ENCODE measurements at regions not wholly inside any gene's neighbourhood (a gene's known extent, or its start where the extent isn't known, plus 50 kb on each side); places are given as distances from the start of the nearest gene placed in this dataset.

DNA sequence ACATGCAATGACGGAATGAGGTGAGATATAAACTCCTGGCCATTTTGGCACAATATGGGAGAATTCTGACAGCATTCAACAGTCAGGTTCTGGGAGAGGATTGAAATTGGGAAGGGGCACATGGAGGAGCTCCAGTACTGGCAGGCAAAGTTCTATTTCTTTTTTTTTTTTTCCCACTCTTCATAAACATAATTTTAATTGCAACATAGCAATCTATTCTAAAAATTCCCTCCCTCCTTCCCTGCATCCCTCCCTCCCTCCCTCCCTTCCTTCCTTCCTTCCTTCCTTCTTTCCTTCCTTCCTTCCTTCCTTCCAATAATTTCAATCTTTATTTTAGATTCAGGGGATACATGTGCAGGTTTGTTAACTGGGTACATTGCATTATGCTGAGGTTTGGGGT is 93.2 kb downstream of the PTCSC3 start:
- DNase-seq (ENCODE audit: low read depth, low spot score) = no peak

DNA sequence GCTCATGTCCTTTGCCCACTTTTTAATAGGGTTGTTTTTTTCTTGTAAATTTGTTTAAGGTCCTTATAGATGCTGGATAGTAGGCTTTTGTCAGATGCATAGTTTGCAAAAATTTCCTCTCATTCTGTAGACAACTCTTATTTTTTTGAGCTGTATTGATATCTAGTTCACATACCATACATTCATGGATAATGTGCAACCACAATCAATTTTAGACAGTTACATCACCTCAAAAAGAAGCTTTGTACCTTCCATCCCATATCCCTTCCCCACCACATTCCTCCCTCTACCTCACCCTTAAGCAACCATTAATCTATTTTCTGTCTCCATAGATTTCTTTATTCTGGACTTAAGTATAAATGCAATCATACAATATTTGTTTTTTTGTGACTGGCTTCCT is 98.4 kb downstream of the PTCSC3 start:
- DNase-seq (ENCODE audit: low read depth, low spot score) = no peak
- H3K4me3 ChIP-seq (ENCODE audit: low read length) = no peak overlapping the region

More for the DNA sequence above, 93.2 kb downstream of the PTCSC3 start:
- H3K4me3 ChIP-seq (ENCODE audit: low read length) = no peak overlapping the region

DNA sequence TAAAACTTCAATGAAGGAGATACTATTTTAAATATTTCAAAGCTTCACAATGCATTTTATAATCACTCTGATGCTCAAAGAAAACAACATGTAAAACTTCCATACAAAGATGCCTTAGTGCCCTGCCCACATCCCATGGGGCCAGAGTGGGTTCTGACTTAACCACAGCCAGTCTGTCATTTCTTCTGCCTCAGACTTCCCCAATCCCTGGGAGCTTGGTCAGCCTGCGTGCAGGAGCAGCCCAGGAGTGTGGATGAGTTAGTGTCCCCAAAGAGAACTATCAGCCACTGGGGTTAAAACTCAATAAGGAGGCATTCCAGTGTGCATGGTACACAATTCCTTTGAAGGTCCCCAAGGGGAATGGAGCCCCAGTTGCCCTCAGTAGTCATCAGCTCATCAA is 100.3 kb downstream of the PTCSC3 start:
- no peak for DNase-seq (ENCODE audit: low read depth, low spot score)
- no peak overlapping the region for H3K4me3 ChIP-seq (ENCODE audit: low read length)

DNA sequence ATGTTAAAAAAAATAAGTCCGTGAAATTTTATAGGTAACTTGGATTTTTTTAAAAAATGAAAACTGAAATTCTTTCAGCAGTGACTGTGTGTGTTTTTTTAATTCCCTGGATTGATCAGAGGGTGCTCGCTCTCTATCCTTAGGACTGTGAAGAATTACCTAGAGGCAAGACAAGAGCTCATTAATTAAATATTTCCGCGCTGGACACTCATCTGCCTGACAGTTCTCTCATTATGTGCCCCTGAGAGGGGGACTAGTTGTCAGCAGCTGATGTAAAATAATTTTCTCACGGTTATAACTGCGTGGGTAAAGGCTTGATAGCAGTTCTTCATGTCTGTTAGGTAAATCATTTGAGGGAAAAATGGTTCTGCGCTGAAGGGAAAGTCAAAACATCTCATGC is 101.3 kb downstream of the PTCSC3 start:
- DNase-seq (ENCODE audit: low read depth, low spot score) = no peak
- H3K4me3 ChIP-seq (ENCODE audit: low read length) = no peak overlapping the region

DNA sequence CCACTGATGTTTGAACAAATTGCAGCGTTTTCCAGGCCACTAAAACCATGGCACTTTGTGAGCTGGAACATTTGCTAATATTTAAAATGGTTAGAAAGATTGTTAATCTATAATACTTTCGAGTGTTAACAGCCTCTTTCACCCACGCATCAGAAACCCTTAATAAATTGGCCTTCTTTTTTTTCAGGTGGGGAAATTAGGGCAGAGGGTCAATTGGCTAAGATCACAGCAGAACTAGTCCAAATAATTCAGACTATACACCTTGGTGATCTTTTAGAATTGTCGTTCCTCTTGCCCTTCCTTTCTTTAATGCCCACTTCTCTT is 105.8 kb downstream of the PTCSC3 start:
- no peak overlapping the region for H3K4me3 ChIP-seq (ENCODE audit: low read length)
- DNase-seq (ENCODE audit: low read depth, low spot score) = no peak

DNA sequence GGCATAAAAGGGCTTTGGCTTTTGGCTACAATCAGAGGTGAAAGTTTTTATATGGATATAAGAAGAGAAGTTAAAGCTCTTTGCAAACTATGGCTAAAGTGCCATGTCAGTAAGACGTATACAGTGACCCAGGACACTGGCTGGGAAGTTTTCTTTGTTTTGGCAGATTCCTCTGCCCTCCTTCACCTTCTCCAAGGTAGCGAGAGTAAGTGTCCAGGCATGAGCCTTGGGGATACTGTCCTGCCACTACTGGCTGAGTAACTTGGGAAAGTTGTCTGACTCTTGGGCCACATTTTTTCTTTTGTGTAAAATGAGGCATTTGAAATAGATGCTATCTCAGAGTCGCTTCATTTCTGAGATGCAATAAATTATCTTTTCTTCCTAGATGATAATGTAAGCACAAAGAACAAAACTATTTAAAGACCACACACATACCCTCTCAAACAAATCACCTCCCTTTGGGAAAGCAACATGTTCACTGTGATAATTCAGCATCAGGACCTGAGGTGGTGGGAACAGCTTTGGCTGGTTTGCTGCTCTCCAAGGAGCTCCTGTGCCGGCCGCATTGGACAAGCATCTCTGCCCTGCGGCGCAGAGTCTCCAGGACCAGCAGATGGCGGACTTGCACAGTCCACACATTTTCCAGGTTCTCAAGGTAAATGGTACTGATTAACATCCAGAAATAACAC is 106.3 kb downstream of the PTCSC3 start:
- H3K4me3 ChIP-seq (ENCODE audit: low read length) = no peak overlapping the region

DNA sequence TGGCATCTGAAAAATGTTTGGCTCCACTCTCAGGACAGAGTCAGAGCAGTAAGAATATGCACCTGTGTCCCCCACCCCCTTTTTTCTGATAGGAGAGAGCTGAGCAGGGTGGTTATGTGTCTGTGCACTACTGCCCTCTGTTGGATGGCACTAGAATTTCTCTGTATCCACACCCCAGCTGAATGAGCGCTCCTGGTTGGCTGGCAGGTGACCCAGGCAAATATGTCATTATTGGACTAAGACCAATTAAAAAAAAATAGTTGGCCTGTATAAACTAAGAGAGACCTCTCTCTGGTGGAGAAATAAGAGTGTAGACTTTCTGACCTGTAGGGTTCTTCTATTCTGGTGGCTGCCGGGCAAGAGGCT is 107.0 kb downstream of the PTCSC3 start:
- peak; percentile 44 for DNase-seq (ENCODE audit: low read depth, low spot score)
- no peak overlapping the region for H3K4me3 ChIP-seq (ENCODE audit: low read length)

More for the DNA sequence above, 106.3 kb downstream of the PTCSC3 start:
- DNase-seq (ENCODE audit: low read depth, low spot score) = peak; percentile 35

DNA sequence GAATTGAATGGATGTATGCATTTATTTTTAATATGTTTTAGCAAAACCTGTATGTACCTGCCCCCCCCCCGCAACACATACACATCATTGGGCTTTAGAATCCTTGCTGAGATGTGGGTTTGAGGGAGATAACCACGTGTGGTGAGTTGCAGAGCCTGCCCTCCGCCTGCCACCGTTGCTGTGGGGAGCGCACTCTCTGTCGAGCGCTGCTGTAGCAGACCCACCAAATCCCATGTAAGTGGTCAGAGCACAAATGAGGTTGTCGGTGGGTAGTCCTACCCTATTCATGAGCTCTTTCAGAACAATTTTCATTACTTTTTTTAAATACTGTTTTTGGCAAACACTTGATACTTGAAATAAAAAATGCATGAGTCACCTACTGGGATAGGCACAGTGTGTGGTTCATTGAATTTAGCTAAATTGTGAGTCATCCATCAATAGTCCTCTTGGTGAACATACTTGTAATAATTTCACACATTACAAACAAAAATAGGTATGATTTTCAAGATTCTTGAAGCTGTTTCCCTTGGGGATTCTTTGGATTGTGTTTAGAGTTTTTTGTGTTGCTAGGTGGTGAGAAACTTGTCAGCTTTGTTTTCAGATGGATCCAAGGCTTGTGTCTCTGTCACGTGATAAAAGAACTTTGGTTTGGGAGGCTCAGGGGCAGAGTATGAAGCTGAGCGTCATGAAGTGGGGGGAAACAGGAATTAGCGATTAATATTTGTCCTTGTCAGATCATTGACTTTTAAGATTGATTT is 107.6 kb downstream of the PTCSC3 start:
- DNase-seq (ENCODE audit: low read depth, low spot score) = no peak
- no peak overlapping the region for H3K4me3 ChIP-seq (ENCODE audit: low read length)

DNA sequence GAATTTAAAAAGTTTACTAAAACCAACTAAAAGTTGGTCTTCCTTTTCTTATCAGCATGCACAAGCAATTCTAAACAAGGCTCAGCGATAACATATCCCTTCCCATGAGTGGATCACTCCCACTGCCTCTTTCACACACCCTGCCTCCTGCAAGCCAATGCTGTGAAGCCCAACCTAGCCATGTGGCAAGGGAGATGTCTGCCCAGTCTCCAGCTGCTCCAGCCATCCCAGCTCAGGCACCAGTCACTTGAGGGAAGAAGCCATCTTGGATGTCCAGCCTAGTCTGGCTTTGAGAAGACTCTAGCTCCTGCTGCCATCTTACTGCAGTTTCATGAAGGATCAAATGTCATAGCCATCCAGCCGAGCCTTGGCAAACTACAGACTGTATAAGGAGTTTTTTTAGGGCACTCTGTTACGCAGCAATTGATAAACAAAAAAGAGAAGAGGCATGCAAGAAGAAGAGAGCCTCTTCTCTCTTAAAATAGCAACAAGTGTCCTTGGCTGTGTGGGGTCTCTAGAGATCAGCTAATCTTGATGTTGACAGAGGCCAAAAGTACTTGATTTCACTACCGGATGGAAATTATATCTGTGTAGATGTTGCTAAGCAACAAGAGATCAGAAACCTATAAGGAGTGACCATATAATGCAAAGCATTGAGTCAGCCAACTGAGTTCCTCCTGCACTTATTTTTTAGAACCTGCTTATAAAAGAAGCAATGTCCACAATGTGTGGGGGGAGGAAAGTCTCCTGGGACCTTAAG is 108.9 kb downstream of the PTCSC3 start:
- H3K4me3 ChIP-seq (ENCODE audit: low read length) = no peak overlapping the region
- no peak for DNase-seq (ENCODE audit: low read depth, low spot score)

DNA sequence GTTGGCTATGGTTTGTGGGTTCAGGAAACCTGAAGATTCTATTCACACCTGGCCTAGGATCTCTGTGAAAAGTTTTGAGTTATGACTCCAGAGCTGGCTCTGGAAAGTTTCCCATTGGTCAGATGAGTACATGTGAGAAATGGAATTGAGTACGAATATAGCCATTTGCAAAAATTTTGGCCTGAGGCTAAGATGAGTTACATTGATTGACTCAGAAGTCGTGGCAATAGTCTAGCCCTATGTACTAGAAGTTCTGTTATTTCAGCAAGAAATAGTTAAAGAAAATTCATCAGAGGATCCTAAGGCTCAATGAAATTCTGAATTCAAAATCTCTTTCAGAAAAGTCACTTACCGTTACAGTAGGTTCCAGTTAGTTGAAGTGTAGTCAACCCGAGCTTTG is 109.9 kb downstream of the PTCSC3 start:
- H3K4me3 ChIP-seq (ENCODE audit: low read length) = no peak overlapping the region

DNA sequence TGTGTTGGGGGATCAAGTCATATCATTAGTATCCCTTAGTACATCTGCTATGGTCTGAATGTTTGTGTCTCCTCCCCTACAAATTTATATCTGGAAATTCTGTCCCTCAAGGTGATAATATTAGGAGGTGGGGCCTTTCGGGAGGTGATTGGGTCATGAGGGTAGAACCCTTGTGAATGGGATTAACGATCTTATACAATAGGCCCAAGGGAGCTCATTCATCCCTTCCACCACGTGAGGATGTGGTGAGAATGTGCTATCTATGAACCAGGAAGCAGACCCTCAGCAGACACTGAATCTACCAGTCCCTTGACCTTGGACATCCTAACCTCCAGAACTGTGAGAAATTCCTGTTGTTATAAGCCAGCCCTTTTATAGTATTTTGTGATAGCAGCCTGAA is 110.7 kb downstream of the PTCSC3 start:
- no peak for DNase-seq (ENCODE audit: low read depth, low spot score)
- no peak overlapping the region for H3K4me3 ChIP-seq (ENCODE audit: low read length)

More for the DNA sequence above, 109.9 kb downstream of the PTCSC3 start:
- no peak for DNase-seq (ENCODE audit: low read depth, low spot score)

DNA sequence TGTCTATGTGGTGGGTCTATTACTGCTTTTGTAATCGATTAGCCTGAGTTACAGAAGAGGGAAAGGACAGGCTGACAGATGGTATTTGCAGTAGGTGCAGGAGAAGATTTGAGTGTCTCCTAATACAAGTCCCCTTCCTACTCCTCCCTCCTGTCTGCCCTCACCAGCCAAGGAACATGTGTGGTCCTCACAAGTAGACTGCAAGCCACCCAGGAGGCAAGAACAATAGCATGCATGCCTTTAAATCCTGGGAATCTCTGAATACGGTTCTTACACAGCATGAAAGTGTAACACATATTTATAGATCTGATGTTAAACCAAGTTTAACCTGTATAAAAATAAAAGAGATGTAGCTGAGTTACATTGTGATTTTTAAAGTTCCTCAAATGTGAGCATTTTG is 117.0 kb downstream of the PTCSC3 start:
- no peak for DNase-seq (ENCODE audit: low read depth, low spot score)
- H3K4me3 ChIP-seq (ENCODE audit: low read length) = no peak overlapping the region

DNA sequence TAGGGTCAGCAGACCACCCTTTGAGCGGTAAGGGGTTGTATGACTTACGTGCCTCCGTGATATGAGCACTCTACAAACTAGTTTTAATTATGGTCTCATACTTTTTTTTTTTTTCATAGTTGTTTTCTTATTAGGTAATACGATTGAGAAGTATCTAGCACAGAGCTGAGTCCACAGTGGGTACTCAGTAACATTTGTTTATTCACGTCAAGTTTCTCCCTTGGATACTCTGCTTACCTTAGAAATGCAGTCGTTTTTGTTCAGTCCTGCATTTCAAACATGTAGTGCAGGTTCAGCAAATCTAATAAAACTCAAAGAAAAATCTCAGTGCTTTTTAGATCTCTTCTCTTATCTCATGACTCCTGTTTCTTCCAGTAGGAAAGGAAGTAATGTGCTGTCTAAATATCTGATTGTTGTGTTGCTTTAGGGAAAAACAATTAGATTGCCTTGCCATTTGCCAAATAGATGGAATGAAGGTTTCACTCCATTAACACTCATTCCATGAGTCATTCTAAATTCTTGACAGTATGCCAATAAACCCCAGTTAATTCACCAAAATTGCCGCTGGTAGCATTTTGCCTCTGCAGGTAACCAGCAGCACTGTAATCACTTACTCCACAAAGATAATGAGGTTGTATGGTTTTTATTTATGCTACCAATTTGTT is 118.9 kb downstream of the PTCSC3 start:
- DNase-seq (ENCODE audit: low read depth, low spot score) = no peak
- H3K4me3 ChIP-seq (ENCODE audit: low read length) = no peak overlapping the region

DNA sequence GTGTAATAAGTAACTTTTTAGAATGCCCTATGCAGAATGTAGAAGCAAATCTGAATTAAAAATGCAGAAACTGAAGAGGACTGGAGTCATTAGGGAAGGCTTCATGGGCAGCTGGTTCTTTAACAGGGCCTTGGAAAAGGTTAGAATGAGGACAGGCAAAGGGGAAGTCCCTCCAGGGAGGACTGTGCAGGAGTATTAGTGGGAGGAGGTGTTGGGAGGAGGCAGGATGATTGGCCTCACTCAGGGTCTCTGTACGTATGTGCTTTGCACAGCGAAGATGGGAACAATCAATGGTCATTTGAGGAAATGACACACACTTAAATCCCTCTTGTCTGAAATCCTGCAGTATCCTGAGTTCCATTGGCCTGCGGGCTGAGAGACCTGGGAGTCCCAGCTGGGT is 119.7 kb downstream of the PTCSC3 start:
- H3K4me3 ChIP-seq (ENCODE audit: low read length) = no peak overlapping the region
- DNase-seq (ENCODE audit: low read depth, low spot score) = no peak

DNA sequence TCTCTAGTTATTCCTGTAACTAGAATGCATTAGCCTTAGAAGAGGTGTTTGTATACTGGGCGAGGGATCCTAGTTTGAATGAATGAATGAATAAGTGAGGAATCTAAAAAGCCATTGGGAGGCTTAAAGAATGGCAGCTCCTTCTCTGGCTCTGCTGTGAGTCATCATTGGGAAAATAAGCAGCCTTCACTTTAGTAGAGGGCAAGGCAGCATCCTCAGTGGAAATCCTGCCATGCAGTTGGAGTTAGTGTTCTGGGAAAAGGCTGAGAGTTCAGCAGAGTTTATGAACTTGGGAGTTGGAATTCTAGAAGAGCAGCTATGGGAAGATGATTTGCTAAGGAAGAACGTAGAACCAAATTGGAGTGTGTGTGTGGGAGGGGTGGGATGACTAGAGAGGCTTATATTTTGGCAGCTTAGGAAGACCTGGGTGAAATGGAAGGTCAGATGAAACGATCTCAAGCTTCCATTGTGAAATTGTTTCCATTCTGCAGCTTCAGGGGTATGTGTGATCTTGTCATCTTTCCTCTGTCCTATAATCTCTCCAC is 120.8 kb downstream of the PTCSC3 start:
- H3K4me3 ChIP-seq (ENCODE audit: low read length) = no peak overlapping the region
- no peak for DNase-seq (ENCODE audit: low read depth, low spot score)

DNA sequence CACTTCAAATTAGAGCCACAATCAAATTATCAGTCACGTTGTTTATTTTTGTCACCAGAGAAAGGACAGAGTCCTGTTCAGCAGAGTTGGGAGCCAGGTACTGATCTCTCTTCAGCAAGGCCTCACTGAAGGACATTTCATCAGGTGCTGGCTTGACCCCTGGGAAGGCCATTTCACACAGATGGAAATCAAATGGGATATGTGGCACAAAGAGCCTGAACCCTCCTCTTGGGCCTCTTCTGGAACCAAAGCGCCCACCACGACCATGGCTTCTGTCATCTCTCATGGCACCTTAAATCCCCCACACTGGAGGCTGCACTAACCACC is 121.5 kb downstream of the PTCSC3 start:
- no peak overlapping the region for H3K4me3 ChIP-seq (ENCODE audit: low read length)

DNA sequence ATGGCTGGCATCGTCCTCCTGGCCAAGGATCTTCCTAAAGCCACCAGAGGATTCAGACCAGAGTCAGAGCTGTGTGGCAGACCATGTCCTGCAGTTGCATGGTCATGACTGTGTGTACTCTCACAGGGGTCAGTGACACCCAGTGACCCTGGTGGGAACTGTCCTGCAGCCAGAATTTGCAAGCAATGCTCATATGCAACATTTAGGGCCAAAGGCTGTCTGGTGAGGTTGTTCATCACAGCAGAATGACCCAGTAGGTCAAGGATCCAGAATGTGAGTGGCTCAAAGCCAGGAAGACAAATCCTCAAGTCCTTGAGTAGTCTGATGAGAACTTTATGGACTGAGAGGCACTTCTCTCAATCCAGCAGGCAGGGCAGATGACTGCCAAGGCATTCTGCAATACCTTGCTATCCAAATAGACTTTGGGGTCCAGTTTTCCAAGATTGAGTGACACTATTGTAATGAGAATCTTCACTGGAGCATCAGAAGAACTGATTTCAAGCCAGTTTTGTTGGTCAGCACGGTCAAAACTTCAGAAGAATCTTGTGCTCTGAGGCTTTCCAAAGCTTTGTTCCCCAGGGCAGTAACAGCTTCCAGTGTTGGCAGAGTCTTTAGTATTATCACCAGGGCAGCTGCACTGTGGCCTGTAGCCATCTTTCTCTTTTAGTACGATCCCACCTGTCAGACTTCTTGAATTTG is 122.0 kb downstream of the PTCSC3 start:
- DNase-seq (ENCODE audit: low read depth, low spot score) = no peak
- no peak overlapping the region for H3K4me3 ChIP-seq (ENCODE audit: low read length)

More for the DNA sequence above, 121.5 kb downstream of the PTCSC3 start:
- no peak for DNase-seq (ENCODE audit: low read depth, low spot score)

DNA sequence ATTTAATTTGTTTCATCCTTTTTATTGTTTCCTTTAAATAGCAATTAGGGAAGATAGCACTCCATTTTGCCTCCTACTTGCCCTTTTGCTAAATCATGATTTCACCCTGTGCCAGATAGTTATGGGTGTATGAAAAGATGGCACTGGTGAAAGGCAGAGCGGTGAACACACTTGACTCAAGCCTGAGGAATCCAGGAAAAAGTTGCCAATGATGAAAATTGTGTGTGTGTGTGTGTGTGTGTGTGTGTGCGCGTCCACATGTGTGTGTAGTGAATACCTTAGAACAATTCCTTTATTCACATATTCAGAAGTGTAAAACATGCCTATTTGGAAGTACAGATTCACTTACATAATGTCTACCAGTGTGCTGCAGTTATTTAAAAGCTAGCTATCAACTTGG is 123.8 kb downstream of the PTCSC3 start:
- DNase-seq (ENCODE audit: low read depth, low spot score) = no peak

DNA sequence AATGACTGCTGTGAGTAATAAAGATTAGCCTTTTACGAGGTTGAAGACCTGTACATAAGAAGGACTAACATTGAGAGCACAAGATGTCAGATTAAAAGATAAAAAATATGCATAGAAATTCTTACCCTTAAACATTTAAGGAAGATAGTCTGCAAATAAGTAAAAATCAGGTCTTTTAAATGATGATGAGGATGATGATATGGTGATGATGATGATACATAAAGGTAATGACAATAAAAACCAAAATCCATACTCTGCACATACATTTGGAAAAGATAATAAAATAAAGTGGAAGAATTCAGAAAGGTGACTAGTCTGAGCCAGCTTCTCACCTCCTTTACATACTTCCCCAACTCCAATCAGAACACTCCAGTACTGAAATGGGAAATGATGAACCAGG is 124.5 kb downstream of the PTCSC3 start:
- no peak for DNase-seq (ENCODE audit: low read depth, low spot score)
- H3K4me3 ChIP-seq (ENCODE audit: low read length) = no peak overlapping the region

More for the DNA sequence above, 123.8 kb downstream of the PTCSC3 start:
- H3K4me3 ChIP-seq (ENCODE audit: low read length) = no peak overlapping the region
